Spleen (tissue), 7 donors: ENCODE measurements at regions not wholly inside any gene's neighbourhood (a gene's known extent, or its start where the extent isn't known, plus 50 kb on each side); places are given as distances from the start of the nearest gene placed in this dataset.
"Not testable (repeated sequence)": the region's sequence is repeated elsewhere in the genome, so short reads cannot be mapped to it uniquely, and the experiment has no call there.

Experiments used
- POLR2A ChIP-seq, 3 donors: fragments of 450-650 bp; IDR thresholded peaks; one replicate each; pipeline ENCODE4 v1.5.1; 2017; ENCODE audit warnings: antibody characterized with exemption in 3 of 3, mild to moderate bottlenecking in 1 of 3
- TF ChIP-seq, protein P1 (sequence below), 11 experiments: fragments of 200-600 bp in 7 of 11; fragments of 450-650 bp in 4 of 11; sonication (generic) in 4 of 11; IDR thresholded peaks in 8 of 11; conservative IDR thresholded peaks in 3 of 11; 1 replicate in 7 of 11; 2 replicates in 4 of 11; pipeline versions ENCODE4 v1.4.0 to v1.8.0; 2016 to 2021; ENCODE audit warnings: antibody characterized with exemption in 11 of 11, inconsistent platforms in 4 of 11, mild to moderate bottlenecking in 1 of 11
- donor health status: DM: no; HTN: no; CAD: no; lungs with moderate emphysema.
- donor health status: DM: no; HTN: no; CAD: no.
- donor health status: DM: no; HTN: no; CAD: no.

GRCh38 chr17:64720253-64720652 lies 58.1 kb upstream of the SMURF2 start:
- TF ChIP-seq POLR2A (IDR thresholded peaks at IDR 0.05), result not testable (repeated sequence)
- TF ChIP-seq, protein P1, sequence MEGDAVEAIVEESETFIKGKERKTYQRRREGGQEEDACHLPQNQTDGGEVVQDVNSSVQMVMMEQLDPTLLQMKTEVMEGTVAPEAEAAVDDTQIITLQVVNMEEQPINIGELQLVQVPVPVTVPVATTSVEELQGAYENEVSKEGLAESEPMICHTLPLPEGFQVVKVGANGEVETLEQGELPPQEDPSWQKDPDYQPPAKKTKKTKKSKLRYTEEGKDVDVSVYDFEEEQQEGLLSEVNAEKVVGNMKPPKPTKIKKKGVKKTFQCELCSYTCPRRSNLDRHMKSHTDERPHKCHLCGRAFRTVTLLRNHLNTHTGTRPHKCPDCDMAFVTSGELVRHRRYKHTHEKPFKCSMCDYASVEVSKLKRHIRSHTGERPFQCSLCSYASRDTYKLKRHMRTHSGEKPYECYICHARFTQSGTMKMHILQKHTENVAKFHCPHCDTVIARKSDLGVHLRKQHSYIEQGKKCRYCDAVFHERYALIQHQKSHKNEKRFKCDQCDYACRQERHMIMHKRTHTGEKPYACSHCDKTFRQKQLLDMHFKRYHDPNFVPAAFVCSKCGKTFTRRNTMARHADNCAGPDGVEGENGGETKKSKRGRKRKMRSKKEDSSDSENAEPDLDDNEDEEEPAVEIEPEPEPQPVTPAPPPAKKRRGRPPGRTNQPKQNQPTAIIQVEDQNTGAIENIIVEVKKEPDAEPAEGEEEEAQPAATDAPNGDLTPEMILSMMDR (IDR thresholded peaks at IDR 0.05 in 8 of 11, conservative IDR thresholded peaks at IDR 0.05 in 3 of 11), result not testable (repeated sequence)
